ENCODE measurements at regions not wholly inside any gene's neighbourhood (a gene's known extent, or its start where the extent isn't known, plus 50 kb on each side); places are given as distances from the start of the nearest gene placed in this dataset.
"Not testable (repeated sequence)": the region's sequence is repeated elsewhere in the genome, so short reads cannot be mapped to it uniquely, and the experiment has no call there.

DNA sequence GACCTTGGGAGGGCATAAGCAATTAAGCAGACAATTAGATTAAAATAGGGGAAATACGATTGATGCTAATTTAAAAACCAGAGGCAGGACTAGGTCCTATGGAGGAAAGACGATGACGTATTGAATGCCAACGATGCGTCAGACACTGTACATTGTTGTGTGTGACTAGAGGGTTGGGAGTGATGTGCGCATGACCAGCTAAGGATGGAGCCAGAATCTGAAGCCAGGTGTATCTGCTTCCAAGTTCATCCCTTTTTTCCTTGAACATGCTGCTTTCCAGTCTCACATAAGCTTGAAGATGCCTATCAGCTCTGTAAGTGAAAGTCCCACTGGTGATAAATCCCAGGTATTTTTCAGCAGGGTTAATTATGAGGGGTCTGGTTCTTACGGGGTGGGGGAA is 576.2 kb downstream of the MATN1 start:
- no peaks in the 10 kb centered on the region for H3K9me3 Mint-ChIP-seq (ENCODE audit: low read depth)
- no peaks in the 10 kb centered on the region for H3K4me1 Mint-ChIP-seq
- CTCF ChIA-PET = no interaction called here

GRCh38 chr1:30146448-30146847 is 576.9 kb downstream of the MATN1 start:
- CTCF ChIA-PET = no interaction called here
- no peak overlapping the region for H3K27ac Mint-ChIP-seq
- no peaks in the 10 kb centered on the region for H3K27me3 Mint-ChIP-seq
- no peak overlapping the region for H3K4me3 Mint-ChIP-seq
- ATAC-seq = no peak
- H3K4me1 Mint-ChIP-seq = no peaks in the 10 kb centered on the region
- DNase-seq = no peak
- H3K36me3 Mint-ChIP-seq = no peaks in the 10 kb centered on the region
- no peaks in the 10 kb centered on the region for H3K9me3 Mint-ChIP-seq (ENCODE audit: low read depth)

More for the DNA sequence above, 576.2 kb downstream of the MATN1 start:
- Mint-ChIP-seq H3K27ac (no peak overlapping the region), H3K36me3 (no peaks in the 10 kb centered on the region), H3K27me3 (no peaks in the 10 kb centered on the region), H3K4me3 (no peak overlapping the region)
- DNase-seq = no peak
- ATAC-seq = no peak

- DNase-seq (no peak), ATAC-seq (no peak)
- Mint-ChIP-seq H3K27ac (no peak overlapping the region), H3K9me3 (ENCODE audit: low read depth) (no peaks in the 10 kb centered on the region), H3K27me3 (no peaks in the 10 kb centered on the region), H3K36me3 (no peaks in the 10 kb centered on the region), H3K4me1 (no peaks in the 10 kb centered on the region), H3K4me3 (no peak overlapping the region)
- CTCF ChIA-PET = no interaction called here
Observed at GRCh38 chr1:30145723-30146303, 577.6 kb downstream of the MATN1 start.

DNA sequence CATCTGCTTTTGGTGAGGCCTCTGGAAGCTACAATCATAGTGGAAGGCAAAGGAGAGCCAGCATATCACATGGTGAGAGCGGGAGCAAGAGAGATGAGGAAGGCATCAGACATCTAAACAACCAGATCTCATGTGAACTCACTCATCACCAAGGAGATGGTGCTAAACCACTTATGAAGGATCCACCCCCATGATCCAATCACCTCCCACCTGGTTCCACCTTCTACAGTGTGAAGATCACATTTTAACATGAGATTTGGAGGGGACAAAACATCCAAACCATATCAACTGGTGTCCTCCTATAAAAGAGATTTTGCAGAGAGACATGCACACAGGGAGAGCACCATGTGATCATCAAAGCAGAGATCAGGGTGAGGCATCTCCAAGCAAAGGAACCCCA is 578.6 kb downstream of the MATN1 start:
- H3K27ac Mint-ChIP-seq = no peak overlapping the region
- no peak for DNase-seq
- H3K4me1 Mint-ChIP-seq = no peaks in the 10 kb centered on the region
- no peak for ATAC-seq
- H3K4me3 Mint-ChIP-seq = no peak overlapping the region
- CTCF ChIA-PET = no interaction called here
- H3K36me3 Mint-ChIP-seq = no peaks in the 10 kb centered on the region
- H3K9me3 Mint-ChIP-seq (ENCODE audit: low read depth) = no peaks in the 10 kb centered on the region
- H3K27me3 Mint-ChIP-seq = no peaks in the 10 kb centered on the region

GRCh38 chr1:30143517-30143916 is 579.9 kb downstream of the MATN1 start:
- Mint-ChIP-seq H3K27ac (no peak overlapping the region), H3K4me3 (no peak overlapping the region), H3K4me1 (no peaks in the 10 kb centered on the region), H3K27me3 (no peaks in the 10 kb centered on the region), H3K36me3 (no peaks in the 10 kb centered on the region), H3K9me3 (ENCODE audit: low read depth) (no peaks in the 10 kb centered on the region)
- DNase-seq = no peak
- CTCF ChIA-PET = no interaction called here
- ATAC-seq = no peak

DNA sequence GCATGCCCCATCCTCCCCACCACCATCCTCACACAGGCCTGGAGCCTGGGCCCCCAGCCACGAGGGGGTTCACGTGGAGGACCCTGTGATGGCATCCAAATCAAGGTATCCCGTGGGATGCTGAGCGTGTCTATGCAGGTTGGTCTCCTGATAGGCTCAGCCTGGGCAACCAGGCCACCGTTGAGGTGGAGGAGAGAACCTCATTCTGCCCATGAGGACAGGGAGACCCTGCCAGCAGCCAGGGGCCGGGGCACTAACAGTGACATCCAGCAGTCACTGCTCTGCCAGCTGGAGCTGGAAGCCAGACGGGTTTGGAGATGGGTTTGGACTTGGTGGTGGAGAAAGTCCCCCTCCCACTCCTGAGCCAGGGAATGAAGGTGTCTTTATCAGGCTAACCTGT is 582.8 kb downstream of the MATN1 start:
- H3K4me3 Mint-ChIP-seq = no peak overlapping the region
- no peaks in the 10 kb centered on the region for H3K9me3 Mint-ChIP-seq (ENCODE audit: low read depth)
- H3K27me3 Mint-ChIP-seq = no peaks in the 10 kb centered on the region
- H3K4me1 Mint-ChIP-seq = no peaks in the 10 kb centered on the region
- H3K27ac Mint-ChIP-seq = no peak overlapping the region
- no peak for ATAC-seq
- DNase-seq = no peak
- CTCF ChIA-PET = no interaction called here
- H3K36me3 Mint-ChIP-seq = no peaks in the 10 kb centered on the region

GRCh38 chr1:30138891-30139290 is 584.5 kb downstream of the MATN1 start:
- Mint-ChIP-seq H3K36me3 (no peaks in the 10 kb centered on the region), H3K27me3 (no peaks in the 10 kb centered on the region), H3K9me3 (ENCODE audit: low read depth) (no peaks in the 10 kb centered on the region), H3K4me3 (no peak overlapping the region), H3K27ac (no peak overlapping the region), H3K4me1 (no peaks in the 10 kb centered on the region)
- CTCF ChIA-PET = no interaction called here
- no peak for ATAC-seq
- DNase-seq = no peak

DNA sequence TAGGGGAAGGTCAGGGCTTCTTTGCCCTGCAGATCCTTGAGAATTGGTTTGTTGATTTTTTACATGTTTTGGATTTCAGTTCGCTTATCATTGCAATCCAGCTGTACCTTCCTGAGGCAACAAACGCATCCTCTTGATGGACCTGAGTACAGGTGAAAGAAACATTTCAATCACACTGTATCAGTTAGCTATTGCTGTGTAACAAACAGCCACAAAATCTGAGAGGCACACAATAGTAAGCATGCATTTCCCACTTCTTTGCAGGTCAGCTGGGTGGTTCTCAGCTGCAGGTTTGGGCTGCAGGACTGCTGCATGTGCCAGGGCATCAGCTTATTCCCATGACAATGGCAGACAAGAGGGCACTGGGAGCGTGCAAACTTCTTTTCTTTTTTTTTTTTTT is 586.4 kb downstream of the MATN1 start:
- H3K27me3 Mint-ChIP-seq = no peaks in the 10 kb centered on the region
- ATAC-seq (no peak), DNase-seq (no peak)
- H3K36me3 Mint-ChIP-seq = no peaks in the 10 kb centered on the region
- H3K9me3 Mint-ChIP-seq (ENCODE audit: low read depth) = no peaks in the 10 kb centered on the region
- no peaks in the 10 kb centered on the region for H3K4me1 Mint-ChIP-seq
- no peak overlapping the region for H3K27ac Mint-ChIP-seq
- no peak overlapping the region for H3K4me3 Mint-ChIP-seq
- CTCF ChIA-PET = interaction anchor here (0.6 kb wide), 1 partner anchor 84 kb away, joined by 3 read pairs; no protein-coding TSS in a partner anchor

DNA sequence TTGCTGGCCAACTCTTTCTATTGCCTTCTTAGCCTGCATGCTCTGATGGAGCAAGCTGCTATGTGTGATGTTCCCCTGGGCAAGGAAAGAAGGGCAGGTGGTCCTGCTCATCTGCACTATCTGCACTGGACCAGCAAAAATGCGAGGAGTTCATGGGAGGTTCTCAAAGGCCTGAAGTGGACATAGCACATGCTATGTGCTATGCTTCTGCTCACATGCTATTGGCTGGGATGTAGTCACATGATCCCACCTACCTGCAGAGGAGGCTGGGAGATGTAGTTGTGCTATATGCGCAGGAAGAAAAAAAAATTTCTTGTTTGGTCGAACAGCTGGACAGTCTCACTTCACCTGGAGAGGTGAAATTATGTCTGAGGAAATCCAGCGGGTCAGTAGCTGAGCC is 587.7 kb downstream of the MATN1 start:
- H3K9me3 Mint-ChIP-seq (ENCODE audit: low read depth) = no peaks in the 10 kb centered on the region
- H3K36me3 Mint-ChIP-seq = no peaks in the 10 kb centered on the region
- H3K4me3 Mint-ChIP-seq = no peak overlapping the region
- no peaks in the 10 kb centered on the region for H3K27me3 Mint-ChIP-seq
- CTCF ChIA-PET = no interaction called here
- no peak for DNase-seq
- ATAC-seq = no peak
- no peak overlapping the region for H3K27ac Mint-ChIP-seq
- H3K4me1 Mint-ChIP-seq = no peaks in the 10 kb centered on the region

- no peaks in the 10 kb centered on the region for H3K4me1 Mint-ChIP-seq
- CTCF ChIA-PET = no interaction called here
- H3K27ac Mint-ChIP-seq = no peak overlapping the region
- no peak for DNase-seq
- no peaks in the 10 kb centered on the region for H3K27me3 Mint-ChIP-seq
- ATAC-seq = no peak
- H3K4me3 Mint-ChIP-seq = no peak overlapping the region
- no peaks in the 10 kb centered on the region for H3K9me3 Mint-ChIP-seq (ENCODE audit: low read depth)
- no peaks in the 10 kb centered on the region for H3K36me3 Mint-ChIP-seq
Observed at GRCh38 chr1:30134466-30135217, 588.7 kb downstream of the MATN1 start.

DNA sequence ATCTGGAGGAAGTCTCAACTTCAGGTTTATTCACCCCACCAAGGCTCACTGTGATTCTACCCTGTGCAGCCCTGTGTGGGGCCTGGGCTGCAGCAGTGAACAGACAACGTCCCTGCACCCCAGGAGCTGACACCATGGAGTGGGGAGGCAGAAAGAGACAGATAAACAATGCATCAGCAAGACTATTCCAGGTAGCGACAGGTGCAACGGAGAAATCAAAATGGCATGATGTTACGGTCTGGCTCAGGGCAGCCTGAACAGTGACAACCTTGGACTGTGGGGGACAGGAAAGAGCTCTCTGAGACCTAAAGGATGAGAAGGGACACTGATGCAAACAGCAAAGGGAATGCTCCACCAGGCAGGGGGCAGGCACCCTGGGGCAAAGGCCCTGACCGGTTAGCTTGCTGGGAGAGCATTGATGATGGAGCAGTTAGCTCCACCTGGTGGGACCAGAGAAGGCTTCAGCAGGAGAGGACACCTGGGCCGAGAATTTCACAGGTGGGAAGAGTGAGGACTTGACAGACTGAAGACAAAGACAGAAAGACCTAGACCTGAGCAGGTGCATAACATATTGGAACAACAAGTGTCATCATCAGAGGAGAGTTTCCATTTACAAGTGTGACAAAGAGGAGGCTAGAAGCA is 589.9 kb downstream of the MATN1 start:
- DNase-seq (no peak), ATAC-seq (no peak)
- Mint-ChIP-seq H3K9me3 (ENCODE audit: low read depth) (no peaks in the 10 kb centered on the region), H3K4me3 (no peak overlapping the region), H3K27ac (no peak overlapping the region), H3K36me3 (no peaks in the 10 kb centered on the region), H3K4me1 (no peaks in the 10 kb centered on the region), H3K27me3 (no peaks in the 10 kb centered on the region)
- CTCF ChIA-PET = no interaction called here

DNA sequence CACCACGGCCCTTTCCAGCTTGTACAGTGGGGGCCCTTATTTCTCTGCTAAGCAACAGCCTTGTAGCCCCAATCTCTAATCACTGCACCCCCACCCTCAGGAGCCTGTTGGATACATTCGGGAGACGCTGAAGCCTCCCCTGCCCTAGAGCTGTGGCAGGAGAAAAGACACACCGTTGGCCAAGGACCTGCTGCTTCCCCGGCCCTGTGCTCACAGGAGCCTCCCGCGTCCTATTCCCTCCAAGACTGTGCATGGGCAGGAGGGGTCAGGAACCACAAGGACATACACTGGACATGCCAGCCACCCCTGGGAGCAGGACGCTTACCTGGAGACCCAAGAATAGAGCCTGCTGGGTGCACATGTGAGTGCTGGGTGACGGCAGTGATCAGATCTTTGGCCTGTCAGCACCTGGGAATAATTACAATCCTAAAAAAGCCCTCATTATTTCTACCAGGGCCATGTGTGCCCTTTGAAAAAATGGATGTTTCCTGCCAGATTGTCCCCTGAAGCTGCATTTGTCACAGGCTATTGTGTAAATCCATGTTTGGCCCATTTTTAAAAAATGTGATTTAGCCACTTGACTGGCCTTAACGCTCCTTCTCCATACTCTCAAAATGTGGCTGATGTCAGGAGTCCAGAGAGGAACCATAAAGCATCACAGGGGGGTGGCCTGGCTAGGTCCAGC is 590.6 kb downstream of the MATN1 start:
- Mint-ChIP-seq H3K36me3 (no peaks in the 10 kb centered on the region), H3K4me3 (no peak overlapping the region), H3K4me1 (no peaks in the 10 kb centered on the region), H3K27ac (no peak overlapping the region), H3K9me3 (ENCODE audit: low read depth) (no peaks in the 10 kb centered on the region), H3K27me3 (no peaks in the 10 kb centered on the region)
- ATAC-seq = no peak
- DNase-seq = no peak
- CTCF ChIA-PET = no interaction called here

DNA sequence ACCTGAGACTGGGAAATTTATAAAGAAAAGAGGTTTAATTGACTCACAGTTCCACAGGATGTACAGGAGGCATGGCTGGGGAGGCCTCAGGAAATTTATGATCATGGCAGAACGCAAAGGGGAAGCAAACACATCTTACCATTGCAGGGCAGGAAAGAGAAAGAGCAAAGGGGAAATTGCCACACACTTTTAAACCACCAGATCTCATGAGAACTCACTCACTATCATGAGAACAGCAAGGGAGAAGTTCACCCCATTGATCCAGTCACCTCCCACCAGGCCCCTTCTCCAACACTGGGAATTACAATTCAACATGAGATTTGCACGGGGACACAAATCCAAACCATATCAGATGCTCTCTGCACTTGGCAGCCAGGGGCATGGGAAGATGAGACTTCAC is 592.8 kb downstream of the MATN1 start:
- ATAC-seq, CTCF ChIA-PET: not testable (repeated sequence)

GRCh38 chr1:30130099-30130498 is 593.3 kb downstream of the MATN1 start:
- ATAC-seq (no peak), DNase-seq (no peak)
- CTCF ChIA-PET = no interaction called here
- no peaks in the 10 kb centered on the region for H3K36me3 Mint-ChIP-seq
- no peak overlapping the region for H3K4me3 Mint-ChIP-seq
- no peaks in the 10 kb centered on the region for H3K27me3 Mint-ChIP-seq
- H3K9me3 Mint-ChIP-seq (ENCODE audit: low read depth) = no peaks in the 10 kb centered on the region
- no peak overlapping the region for H3K27ac Mint-ChIP-seq
- H3K4me1 Mint-ChIP-seq = no peaks in the 10 kb centered on the region

More for the DNA sequence above, 592.8 kb downstream of the MATN1 start:
- not testable (repeated sequence) for H3K27ac Mint-ChIP-seq; H3K4me3 Mint-ChIP-seq; H3K36me3 Mint-ChIP-seq; H3K4me1 Mint-ChIP-seq; H3K27me3 Mint-ChIP-seq; DNase-seq; H3K9me3 Mint-ChIP-seq (ENCODE audit: low read depth)

All from activated CD8-positive, alpha-beta memory T cell treated with anti-CD3 and anti-CD28 coated beads, Interleukin-2, amount 10 ng/mL, durations not matched to agents 7 days and 5 days (primary cell).